Upper lobe of left lung (tissue), 4 donors: ENCODE measurements at regions not wholly inside any gene's neighbourhood (a gene's known extent, or its start where the extent isn't known, plus 50 kb on each side); places are given as distances from the start of the nearest gene placed in this dataset.

ENCODE experiments used
- CTCF ChIP-seq, 6 experiments: fragments of 450-650 bp in 4 of 6; fragments of 200-600 bp in 2 of 6; sonication (generic) in 2 of 6; IDR thresholded peaks; one replicate each; pipeline ENCODE4 v1.5.1; 2016 to 2019; ENCODE audit warnings: antibody characterized with exemption in 6 of 6
- EP300 ChIP-seq, 4 donors: sonication (generic); formaldehyde crosslinking; IDR thresholded peaks; one replicate each; pipeline ENCODE4 v1.5.1; 2017; ENCODE audit warnings: antibody characterized with exemption in 4 of 4, control low read depth in 2 of 4
- POLR2A ChIP-seq, 4 donors: fragments of 450-650 bp; IDR thresholded peaks; one replicate each; pipeline ENCODE4 v1.5.1; 2016 to 2017; ENCODE audit warnings: antibody characterized with exemption in 4 of 4, mild to moderate bottlenecking in 2 of 4
- POLR2AphosphoS5 ChIP-seq, 2 donors: sonication (generic); formaldehyde crosslinking; IDR thresholded peaks; one replicate each; pipeline ENCODE4 v1.5.1; 2017; ENCODE audit warnings: antibody characterized with exemption in 2 of 2

- no peak for TF ChIP-seq POLR2A (IDR thresholded peaks at IDR 0.05)
- TF ChIP-seq CTCF (IDR thresholded peaks at IDR 0.05): peak in 3 of 6 experiments; percentile 13 to 36 (median 33)
- TF ChIP-seq EP300 (IDR thresholded peaks at IDR 0.05): no peak
- no peak for TF ChIP-seq POLR2AphosphoS5 (IDR thresholded peaks at IDR 0.05)
Observed at GRCh38 chr7:4479367-4480039, 202.6 kb upstream of the FOXK1 start.
